Activated CD8-positive, alpha-beta memory T cell treated with anti-CD3 and anti-CD28 coated beads for 1 hour (primary cell): ENCODE measurements at regions not wholly inside any gene's neighbourhood (a gene's known extent, or its start where the extent isn't known, plus 50 kb on each side); places are given as distances from the start of the nearest gene placed in this dataset.
"Not testable (repeated sequence)": the region's sequence is repeated elsewhere in the genome, so short reads cannot be mapped to it uniquely, and the experiment has no call there.

ENCODE experiments used
- DNase-seq, 2 donors: peaks; one replicate each; pipeline ENCODE4 v3.0.0-alpha.2; 2020; ENCODE audit warnings: low read depth in 1 of 2; ENCODE audit errors: extremely low read depth in 1 of 2

GRCh38 chr20:16863303-16863702, 115.1 kb downstream of the OTOR start:
- DNase-seq, result no peak

DNA sequence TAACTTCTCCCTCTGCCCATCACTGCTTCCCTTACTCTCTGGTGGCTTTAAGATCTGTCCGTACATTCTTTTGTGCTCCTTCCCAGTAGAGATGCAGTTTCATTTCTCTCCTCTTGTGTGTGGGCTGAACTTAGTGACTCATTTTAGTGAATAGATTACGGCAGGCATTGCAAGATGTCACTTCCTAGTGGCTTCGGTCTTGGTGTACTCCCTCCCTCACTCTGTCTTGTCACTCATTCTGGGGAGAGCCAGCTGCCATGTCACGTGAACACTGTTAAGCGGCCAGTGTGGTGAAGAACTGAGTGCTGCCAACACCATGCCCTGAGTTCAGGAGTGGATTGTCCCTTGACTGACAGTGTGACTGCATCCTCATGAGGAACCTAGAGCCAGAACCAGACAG, 115.9 kb downstream of the OTOR start:
- no peak for DNase-seq

- no peak for DNase-seq
Observed at GRCh38 chr20:16864963-16865362, 116.8 kb downstream of the OTOR start.

DNA sequence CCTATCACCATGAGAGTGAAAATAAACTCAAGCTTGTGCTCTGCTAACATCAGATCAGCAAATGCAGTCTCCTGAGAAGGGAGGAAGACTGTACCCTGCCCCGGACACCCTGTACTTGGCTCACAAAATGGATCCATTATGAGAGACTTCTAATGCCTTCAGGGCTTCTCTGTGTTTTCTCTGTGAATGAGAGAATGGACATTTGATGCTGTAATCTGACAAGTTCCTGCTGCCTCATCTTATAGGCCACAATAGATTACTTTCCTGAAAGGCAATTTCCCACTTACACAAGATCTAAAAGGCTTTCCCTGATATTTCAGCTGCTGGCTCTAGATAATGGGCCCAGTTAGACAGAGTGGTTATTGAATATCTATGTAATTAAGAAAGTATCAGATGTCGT, 117.2 kb downstream of the OTOR start:
- DNase-seq, result no peak

DNA sequence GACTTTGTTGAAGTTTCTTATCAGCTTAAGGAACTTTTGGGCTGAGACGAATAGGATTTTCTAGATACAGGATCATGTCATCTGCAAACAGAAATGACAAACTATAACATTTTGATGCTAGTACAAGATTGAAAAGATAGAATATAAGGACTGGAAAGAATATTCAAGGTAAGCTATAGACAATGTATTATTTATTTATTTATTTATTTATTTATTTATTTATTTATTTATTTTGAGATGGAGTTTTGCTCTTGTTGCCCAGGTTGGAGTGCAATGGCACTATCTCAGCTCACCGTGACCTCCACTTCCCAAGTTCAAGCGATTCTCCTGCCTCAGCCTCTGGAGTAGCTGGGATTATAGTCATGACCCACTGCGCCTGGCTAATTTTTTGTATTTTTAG, 125.0 kb downstream of the OTOR start:
- not testable (repeated sequence) for DNase-seq

GRCh38 chr20:16877053-16877554, 128.9 kb downstream of the OTOR start:
- no peak for DNase-seq

DNA sequence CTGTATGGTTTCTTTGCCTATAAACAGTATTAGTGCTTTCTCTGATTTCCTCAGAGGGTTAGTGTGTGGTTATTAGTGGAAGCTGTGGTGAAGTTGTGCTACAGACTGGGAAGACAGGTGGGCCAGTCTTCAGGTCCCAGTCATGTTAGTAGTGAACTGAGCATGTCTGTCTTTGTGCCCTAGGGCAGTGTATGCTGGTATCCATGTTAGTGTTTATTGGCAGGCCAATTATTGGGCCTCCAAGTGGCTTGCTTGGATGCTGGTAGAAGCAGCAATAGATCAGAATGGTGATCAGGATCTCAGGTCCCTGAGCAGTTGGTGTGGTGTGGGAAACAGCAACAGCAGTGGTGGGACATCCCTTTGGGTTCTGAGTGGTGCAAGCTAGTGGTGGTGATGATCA, 137.6 kb downstream of the OTOR start:
- DNase-seq, result no peak

GRCh38 chr20:16898433-16898832, 150.3 kb downstream of the OTOR start:
- no peak for DNase-seq

- DNase-seq, result no peak
Observed at GRCh38 chr20:16902662-16903061, 154.5 kb downstream of the OTOR start.

- no peak for DNase-seq
Observed at GRCh38 chr20:16904751-16905150, 156.6 kb downstream of the OTOR start.

DNA sequence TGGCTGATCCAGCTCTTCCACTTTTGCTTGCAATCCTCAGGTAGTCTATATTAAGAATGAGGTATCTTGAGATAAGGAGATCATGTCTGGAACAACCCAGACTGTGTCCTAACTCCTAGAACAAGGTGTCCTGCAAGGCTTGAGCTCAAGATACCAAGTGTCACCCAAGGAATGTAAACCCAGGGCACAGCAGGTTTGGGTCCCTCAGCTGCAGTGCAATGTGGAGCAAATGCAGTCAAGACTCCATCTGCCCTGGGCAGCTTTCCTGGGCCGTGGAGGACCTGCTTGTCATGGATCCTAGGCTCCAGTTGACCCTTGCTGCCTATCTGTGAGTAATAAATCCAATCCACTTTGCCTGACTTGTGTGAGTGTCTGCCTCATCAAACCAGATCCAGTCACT, 166.1 kb downstream of the OTOR start:
- DNase-seq, result no peak

DNA sequence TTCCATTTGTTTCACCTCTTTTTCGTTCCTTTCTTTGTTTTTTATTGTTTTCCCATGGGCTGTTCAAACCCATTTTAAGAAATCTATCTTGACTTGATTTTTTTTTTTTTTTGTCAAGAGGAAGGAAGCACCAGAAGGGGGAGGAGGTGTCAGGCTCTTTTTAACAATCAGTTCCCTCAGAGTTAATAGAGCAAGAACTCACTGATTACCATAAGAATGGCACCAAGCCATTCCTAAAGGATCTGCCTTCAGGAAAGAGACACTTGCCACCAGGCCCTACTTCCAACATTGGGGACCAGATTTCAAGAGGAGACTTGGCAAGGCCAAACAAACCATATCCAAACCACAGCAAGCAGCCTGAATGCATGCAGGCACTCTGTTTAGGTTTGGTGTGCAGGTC, 168.0 kb downstream of the OTOR start:
- DNase-seq, result no peak

- no peak for DNase-seq
Observed at GRCh38 chr20:16917636-16918035, 169.5 kb downstream of the OTOR start.

- no peak for DNase-seq
Observed at GRCh38 chr20:16918366-16918765, 170.2 kb downstream of the OTOR start.

DNA sequence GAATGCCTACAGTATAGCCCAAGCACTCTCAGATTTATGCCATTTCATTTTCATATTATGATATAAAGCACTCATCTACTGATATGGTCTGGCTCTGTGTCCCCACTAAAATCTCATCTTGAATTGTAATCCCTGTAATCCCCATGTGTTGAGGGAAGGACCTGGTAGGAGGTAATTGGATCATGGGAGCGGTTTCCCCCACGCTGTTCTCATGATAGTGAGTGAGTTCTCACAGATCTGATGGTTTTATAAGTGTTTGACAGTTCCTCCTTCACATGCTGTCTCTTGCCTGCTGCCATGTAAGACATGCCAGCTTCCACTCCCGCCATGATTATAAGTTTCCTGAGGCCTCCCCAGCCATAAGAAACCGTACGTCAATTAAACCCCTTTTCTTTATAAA, 171.7 kb downstream of the OTOR start:
- no peak for DNase-seq

DNA sequence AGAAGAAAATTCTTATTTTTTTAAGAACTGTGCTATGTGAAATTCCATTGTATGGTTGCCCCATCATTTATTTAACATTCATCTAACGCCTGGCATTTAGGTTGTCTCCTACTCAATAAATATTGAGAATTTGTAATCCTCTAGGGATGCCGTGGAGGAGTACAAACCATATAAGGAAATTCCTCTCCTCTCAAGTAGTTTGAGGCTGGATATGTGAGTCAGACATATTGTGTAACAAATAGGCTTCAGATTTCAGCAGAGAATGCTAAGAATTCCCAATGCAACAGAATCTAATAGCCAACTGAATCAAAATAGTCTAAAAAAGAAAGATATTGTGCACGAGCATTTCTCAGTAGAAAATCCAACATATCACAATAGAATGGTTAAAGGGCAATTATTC, 174.7 kb downstream of the OTOR start:
- DNase-seq, result no peak

GRCh38 chr20:16926626-16927430, 178.7 kb downstream of the OTOR start:
- no peak for DNase-seq

DNA sequence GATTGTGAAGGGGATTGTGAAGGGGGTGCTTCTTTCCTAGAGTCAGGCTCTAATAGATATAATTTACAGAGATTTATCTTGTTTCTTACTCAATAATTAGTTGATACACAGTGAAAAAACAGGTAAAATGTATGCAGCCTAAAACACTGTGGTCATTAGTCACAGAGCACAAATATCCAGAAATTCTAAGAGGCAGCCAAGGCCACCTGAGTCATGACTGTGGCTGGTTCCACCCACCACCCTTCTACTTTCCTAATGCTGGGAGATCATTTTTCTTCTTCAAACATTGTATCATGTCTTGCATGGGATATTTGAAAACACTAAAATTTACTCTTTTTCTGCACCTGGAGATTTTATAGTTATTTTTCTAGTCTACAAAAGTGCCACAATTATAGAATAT, 181.6 kb downstream of the OTOR start:
- no peak for DNase-seq

DNA sequence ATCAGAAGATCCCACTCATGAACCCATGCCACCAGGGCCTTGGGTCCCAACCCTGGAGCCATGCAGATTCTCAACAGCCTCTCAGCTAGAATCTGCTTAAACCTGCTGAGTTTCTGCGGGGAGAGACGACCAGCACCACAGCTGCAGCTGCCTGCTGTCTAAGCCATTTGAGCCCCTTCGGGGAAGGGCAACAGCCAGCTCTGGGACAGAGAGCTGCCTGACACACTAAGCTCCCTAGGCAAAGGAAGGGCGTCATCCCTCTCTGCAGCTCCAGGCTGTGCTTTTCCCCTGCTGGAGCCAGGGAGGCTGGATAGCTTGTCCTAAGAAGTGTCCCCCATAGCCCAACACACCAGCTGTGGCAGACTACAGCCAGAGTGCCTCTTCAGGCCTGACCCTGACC, 182.5 kb downstream of the OTOR start:
- no peak for DNase-seq

GRCh38 chr20:16939051-16939450, 190.9 kb downstream of the OTOR start:
- no peak for DNase-seq

DNA sequence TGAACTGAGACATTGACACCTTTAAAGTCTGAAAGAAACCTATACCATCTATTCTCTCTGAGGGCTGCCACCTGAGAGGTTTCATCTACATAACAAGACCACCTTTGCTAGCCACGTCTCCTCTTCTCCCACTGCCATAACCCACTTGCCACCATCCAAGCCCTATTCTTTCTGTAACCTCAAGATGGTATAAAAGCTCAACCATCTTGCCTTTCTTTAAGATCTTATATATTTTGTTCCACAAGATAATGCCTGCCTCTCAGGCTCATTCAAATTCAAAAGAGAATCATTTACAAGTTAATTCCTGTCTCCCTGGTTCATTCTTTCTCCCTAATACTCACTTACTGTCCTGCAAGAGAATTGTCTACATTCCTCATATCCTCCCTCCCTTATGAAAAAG, 192.5 kb downstream of the OTOR start:
- no peak for DNase-seq

DNA sequence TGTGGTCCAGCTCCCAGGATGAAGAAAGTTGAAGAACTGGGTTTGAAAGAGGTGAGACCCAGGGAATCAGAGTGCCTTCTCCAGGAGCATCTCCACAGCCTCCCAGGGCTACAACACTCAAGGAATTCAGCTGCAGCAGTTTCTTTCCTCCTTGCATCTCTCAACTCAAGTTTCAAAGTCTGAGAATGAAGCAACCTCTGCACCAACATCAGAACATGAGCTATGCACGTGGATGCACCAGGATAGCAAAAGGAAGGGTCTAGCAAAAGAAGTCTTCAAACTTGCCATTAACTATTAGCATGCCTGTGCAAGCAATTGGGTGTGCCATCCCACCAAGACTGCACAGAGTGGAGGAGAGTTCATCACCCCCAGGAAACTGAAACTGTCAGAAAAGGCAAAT, 193.9 kb downstream of the OTOR start:
- DNase-seq, result no peak

GRCh38 chr20:16942756-16943155, 194.6 kb downstream of the OTOR start:
- no peak for DNase-seq
